ENCODE measurements at regions not wholly inside any gene's neighbourhood (a gene's known extent, or its start where the extent isn't known, plus 50 kb on each side); places are given as distances from the start of the nearest gene placed in this dataset.

DNA sequence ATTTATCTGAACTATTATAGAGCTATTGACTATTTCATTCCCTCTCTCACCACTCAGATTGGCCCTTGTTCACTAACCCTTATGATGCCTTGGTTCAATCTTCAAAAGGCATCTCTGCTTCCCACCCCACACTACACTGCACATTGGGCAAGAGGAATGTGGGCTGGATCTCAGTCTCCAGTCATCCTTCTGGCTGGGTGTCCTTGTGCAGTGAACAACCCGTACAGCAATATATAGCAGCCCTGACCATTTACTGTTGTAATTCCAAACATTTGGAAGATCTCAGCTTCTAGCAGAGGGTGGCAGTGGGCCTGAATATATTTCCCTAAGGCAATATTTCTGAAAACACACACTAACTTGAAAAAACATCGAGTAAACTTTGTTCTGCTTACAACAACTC, 199.2 kb upstream of the GDNF start:
- no peak overlapping the region for H2AFZ ChIP-seq
- no peaks in the 10 kb centered on the region for H3K79me2 ChIP-seq
- H3K27me3 ChIP-seq (ENCODE audit: control insufficient read depth, insufficient read depth, low read length): no peaks in the 10 kb centered on the region
- no peaks in the 10 kb centered on the region for H3K4me1 ChIP-seq
- H3K36me3 ChIP-seq (ENCODE audit: control insufficient read depth, insufficient read depth, low read length): no peaks in the 10 kb centered on the region
- no peak overlapping the region for H3K9ac ChIP-seq
- H3K9me3 ChIP-seq (ENCODE audit: control insufficient read depth, low read length): no peaks in the 10 kb centered on the region
- no peak overlapping the region for H3K4me2 ChIP-seq (ENCODE audit: low read length)
- TF ChIP-seq, protein P1, sequence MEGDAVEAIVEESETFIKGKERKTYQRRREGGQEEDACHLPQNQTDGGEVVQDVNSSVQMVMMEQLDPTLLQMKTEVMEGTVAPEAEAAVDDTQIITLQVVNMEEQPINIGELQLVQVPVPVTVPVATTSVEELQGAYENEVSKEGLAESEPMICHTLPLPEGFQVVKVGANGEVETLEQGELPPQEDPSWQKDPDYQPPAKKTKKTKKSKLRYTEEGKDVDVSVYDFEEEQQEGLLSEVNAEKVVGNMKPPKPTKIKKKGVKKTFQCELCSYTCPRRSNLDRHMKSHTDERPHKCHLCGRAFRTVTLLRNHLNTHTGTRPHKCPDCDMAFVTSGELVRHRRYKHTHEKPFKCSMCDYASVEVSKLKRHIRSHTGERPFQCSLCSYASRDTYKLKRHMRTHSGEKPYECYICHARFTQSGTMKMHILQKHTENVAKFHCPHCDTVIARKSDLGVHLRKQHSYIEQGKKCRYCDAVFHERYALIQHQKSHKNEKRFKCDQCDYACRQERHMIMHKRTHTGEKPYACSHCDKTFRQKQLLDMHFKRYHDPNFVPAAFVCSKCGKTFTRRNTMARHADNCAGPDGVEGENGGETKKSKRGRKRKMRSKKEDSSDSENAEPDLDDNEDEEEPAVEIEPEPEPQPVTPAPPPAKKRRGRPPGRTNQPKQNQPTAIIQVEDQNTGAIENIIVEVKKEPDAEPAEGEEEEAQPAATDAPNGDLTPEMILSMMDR (IDR thresholded peaks at IDR 0.05): no peak
- no peak overlapping the region for H3K27ac ChIP-seq
- H3K4me3 ChIP-seq (ENCODE audit: low read depth, low read length): no peak overlapping the region

DNA sequence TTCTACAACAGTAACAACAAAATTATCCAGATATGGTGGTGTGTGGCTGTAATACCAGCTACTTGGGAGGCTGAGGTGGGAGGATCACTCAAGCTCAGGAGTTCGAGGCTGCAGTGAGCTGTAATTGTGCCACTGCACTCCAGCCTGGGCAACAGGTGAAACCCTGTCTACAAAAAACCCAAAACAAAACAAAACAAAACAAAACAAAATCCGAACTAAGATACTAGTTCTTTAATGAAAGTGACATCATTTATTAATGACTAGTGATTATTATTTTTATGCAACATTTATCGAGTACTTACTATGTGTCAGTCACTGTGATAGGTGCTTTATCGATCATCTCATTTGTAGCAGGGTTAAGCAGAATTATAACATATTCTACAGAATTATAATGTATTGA, 196.9 kb upstream of the GDNF start:
- no peaks in the 10 kb centered on the region for H3K4me1 ChIP-seq
- no peak overlapping the region for H3K9ac ChIP-seq
- H3K79me2 ChIP-seq: no peaks in the 10 kb centered on the region
- TF ChIP-seq, protein P1 (IDR thresholded peaks at IDR 0.05): no peak
- no peak overlapping the region for H2AFZ ChIP-seq
- no peaks in the 10 kb centered on the region for H3K27me3 ChIP-seq (ENCODE audit: control insufficient read depth, insufficient read depth, low read length)
- no peak overlapping the region for H3K27ac ChIP-seq
- H3K4me3 ChIP-seq (ENCODE audit: low read depth, low read length): no peak overlapping the region
- H3K36me3 ChIP-seq (ENCODE audit: control insufficient read depth, insufficient read depth, low read length): no peaks in the 10 kb centered on the region
- no peaks in the 10 kb centered on the region for H3K9me3 ChIP-seq (ENCODE audit: control insufficient read depth, low read length)
- no peak overlapping the region for H3K4me2 ChIP-seq (ENCODE audit: low read length)

DNA sequence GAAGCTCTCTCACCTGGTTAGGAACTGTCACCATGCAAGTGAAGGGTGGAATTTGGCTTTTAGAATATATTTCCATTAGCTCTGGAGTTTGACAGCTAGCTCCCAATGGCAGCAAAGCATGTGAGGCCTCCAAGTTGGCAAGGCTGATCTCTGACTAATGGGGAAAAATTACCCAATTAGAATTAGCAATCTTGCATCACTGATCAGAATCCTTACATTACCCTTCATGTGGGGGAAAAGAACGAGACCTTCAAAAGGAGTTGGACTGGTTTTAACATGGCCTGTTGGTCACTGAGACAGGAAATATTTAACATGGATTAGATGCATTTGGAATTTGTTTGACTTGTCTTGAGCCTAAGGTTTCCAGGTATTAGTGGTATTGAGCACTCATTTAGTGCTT, 192.3 kb upstream of the GDNF start:
- Histone ChIP-seq H3K4me2 (ENCODE audit: low read length) (no peak overlapping the region), H3K9ac (no peak overlapping the region), H3K36me3 (ENCODE audit: control insufficient read depth, insufficient read depth, low read length) (no peaks in the 10 kb centered on the region), H3K79me2 (no peaks in the 10 kb centered on the region), H3K27ac (no peak overlapping the region), H3K27me3 (ENCODE audit: control insufficient read depth, insufficient read depth, low read length) (no peaks in the 10 kb centered on the region), H3K4me1 (no peaks in the 10 kb centered on the region), H2AFZ (no peak overlapping the region), H3K9me3 (ENCODE audit: control insufficient read depth, low read length) (no peaks in the 10 kb centered on the region), H3K4me3 (ENCODE audit: low read depth, low read length) (no peak overlapping the region)
- TF ChIP-seq, protein P1 (IDR thresholded peaks at IDR 0.05): no peak

DNA sequence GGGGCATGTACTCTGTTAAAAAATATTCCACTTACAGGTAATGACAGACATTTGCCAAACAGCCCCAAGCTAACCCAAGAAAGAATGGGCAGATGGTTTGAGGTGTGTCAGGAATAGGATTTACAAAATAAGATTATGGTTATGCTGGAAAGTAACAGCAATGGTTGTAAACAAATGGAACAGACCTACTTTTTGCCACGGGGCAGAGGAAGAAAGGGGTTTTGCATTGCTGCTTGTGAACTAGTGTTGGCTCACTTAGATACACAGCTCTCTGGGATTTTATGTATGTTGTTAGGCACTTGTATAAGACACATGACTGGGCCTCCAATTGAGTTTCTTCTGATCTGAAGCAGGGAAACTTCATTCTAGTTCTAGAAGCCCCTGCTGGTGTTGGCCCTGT, 191.5 kb upstream of the GDNF start:
- no peaks in the 10 kb centered on the region for H3K27me3 ChIP-seq (ENCODE audit: control insufficient read depth, insufficient read depth, low read length)

More for the DNA sequence above, 191.5 kb upstream of the GDNF start:
- TF ChIP-seq, protein P1 (IDR thresholded peaks at IDR 0.05): no peak
- no peak overlapping the region for H3K27ac ChIP-seq
- H3K4me2 ChIP-seq (ENCODE audit: low read length): no peak overlapping the region
- H3K4me3 ChIP-seq (ENCODE audit: low read depth, low read length): no peak overlapping the region
- H3K4me1 ChIP-seq: no peaks in the 10 kb centered on the region
- H3K36me3 ChIP-seq (ENCODE audit: control insufficient read depth, insufficient read depth, low read length): no peaks in the 10 kb centered on the region
- H2AFZ ChIP-seq: no peak overlapping the region
- H3K9ac ChIP-seq: no peak overlapping the region
- H3K9me3 ChIP-seq (ENCODE audit: control insufficient read depth, low read length): no peaks in the 10 kb centered on the region
- H3K79me2 ChIP-seq: no peaks in the 10 kb centered on the region
